A549 (cell line): ENCODE measurements at regions not wholly inside any gene's neighbourhood (a gene's known extent, or its start where the extent isn't known, plus 50 kb on each side); places are given as distances from the start of the nearest gene placed in this dataset.
A peak's percentile ranks its signal among the peaks of the same experiment; 100 is the strongest.

ENCODE experiments used
- ATAC-seq, 2 experiments: fragments of 200-7000 bp in 1 of 2; fragments of >200 bp in 1 of 2; cut with Nextera tagmentation in 1 of 2; cut with Tn5 transposase in 1 of 2; 3 replicates each; pipeline versions ENCODE4 v1.8.0 to v1.9.1; 2018 to 2020; ENCODE audit warnings: mild to moderate bottlenecking in 1 of 2, moderate library complexity in 1 of 2
- CTCF ChIA-PET: fragments of 300-600 bp; sonication (Branson Sonifier 250); formaldehyde crosslinking; extraction: SDS; loops from one replicate; lab custom pipeline; 2021; ENCODE audit warnings: antibody characterized with exemption, inconsistent platforms; lab: Yijun Ruan, JAX
- POLR2A ChIA-PET: fragments of 350-600 bp; formaldehyde crosslinking; extraction: SDS; loops from one replicate; lab custom pipeline; 2021; ENCODE audit warnings: antibody characterized with exemption, inconsistent platforms; lab: Yijun Ruan, JAX
- DNase-seq, 2 experiments: peaks; one replicate each; pipeline versions ENCODE4 v3.0.0 to v3.0.0-alpha.2; 2011 to 2016; ENCODE audit warnings: low read depth in 1 of 2, low spot score in 1 of 2
- FAIRE-seq: peaks from 2 replicates; lab custom pipeline; 2011; peaks lifted over from hg19 to GRCh38; lab: Jason Lieb, UNC
- H3K27ac ChIP-seq, 2 experiments: fragments of >200 bp; sonication (Bioruptor Twin); formaldehyde crosslinking; 3 replicates each; pipeline ENCODE4 v1.5.1; 2016 to 2017
- H3K4me1 ChIP-seq: fragments of >200 bp; sonication (Bioruptor Twin); formaldehyde crosslinking; 3 replicates; pipeline ENCODE4 v1.6.1; 2016
- H3K4me2 ChIP-seq: fragments of >200 bp; sonication (Bioruptor Twin); formaldehyde crosslinking; 3 replicates; pipeline ENCODE4 v1.6.1; 2016
- H3K4me3 ChIP-seq: fragments of >200 bp; sonication (Bioruptor Twin); formaldehyde crosslinking; 3 replicates; pipeline ENCODE4 v1.5.1; 2016
- H3K9me3 ChIP-seq: fragments of >200 bp; sonication (Bioruptor Twin); formaldehyde crosslinking; 3 replicates; pipeline ENCODE4 v1.6.1; 2016
- CEBPB ChIP-seq, 2 experiments: fragments of >200 bp in 1 of 2; sonication (Bioruptor Twin) in 1 of 2; formaldehyde crosslinking in 1 of 2; IDR thresholded peaks; 2 replicates each; pipeline ENCODE4 v1.6.1; 2012 to 2016
- CHD2 ChIP-seq: fragments of 150-350 bp; IDR thresholded peaks from 2 replicates; pipeline ENCODE4 v1.6.1; 2014; ENCODE audit warnings: low read length; ENCODE audit not compliant: partially characterized antibody
- EHF ChIP-seq: fragments of 250-450 bp; sonication (Bioruptor Pico); IDR thresholded peaks from 2 replicates; pipeline ENCODE4 v1.5.0; 2020; ENCODE audit warnings: mild to moderate bottlenecking
- FOSB ChIP-seq: fragments of 250-450 bp; sonication (Bioruptor Pico); IDR thresholded peaks from 2 replicates; pipeline ENCODE4 v1.5.0; 2020; ENCODE audit warnings: mild to moderate bottlenecking, moderate library complexity
- FOSL2 ChIP-seq, 2 experiments: fragments of 450-650 bp in 1 of 2; fragments of >200 bp in 1 of 2; sonication (Bioruptor Twin) in 1 of 2; formaldehyde crosslinking; IDR thresholded peaks; 2 replicates each; pipeline versions ENCODE4 v1.5.0 to v1.6.1; 2016 to 2020; ENCODE audit warnings: mild to moderate bottlenecking in 1 of 2, moderate library complexity in 1 of 2
- HOXB5 ChIP-seq: fragments of 250-450 bp; sonication (Bioruptor Pico); IDR thresholded peaks from 2 replicates; pipeline ENCODE4 v1.5.0; 2020; ENCODE audit warnings: mild to moderate bottlenecking, moderate library complexity
- JUN ChIP-seq, 2 experiments: fragments of >200 bp; sonication (Bioruptor Twin); formaldehyde crosslinking; IDR thresholded peaks; 2 replicates in 1 of 2; 3 replicates in 1 of 2; pipeline ENCODE4 v1.6.1; 2016 to 2017
- KDM1A ChIP-seq: fragments of 200-600 bp; sonication (generic); IDR thresholded peaks from 2 replicates; pipeline ENCODE4 v1.6.1; 2016; ENCODE audit warnings: low read depth, mild to moderate bottlenecking
- MAFK ChIP-seq: fragments of 450-650 bp; IDR thresholded peaks from 2 replicates; pipeline ENCODE4 v1.6.1; 2014; ENCODE audit not compliant: partially characterized antibody
- MYC ChIP-seq: IDR thresholded peaks from 2 replicates; pipeline ENCODE4 v1.6.1; 2012; ENCODE audit warnings: mild to moderate bottlenecking, inconsistent platforms, low read length, improper control_type of control experiment, borderline replicate concordance
- NFE2L2 ChIP-seq: fragments of 150-350 bp; conservative IDR thresholded peaks from 2 replicates; pipeline ENCODE4 v1.6.1; 2014; ENCODE audit warnings: low read length
- NR3C1 ChIP-seq: fragments of >200 bp; sonication (Bioruptor Twin); formaldehyde crosslinking; IDR thresholded peaks from 3 replicates; pipeline ENCODE4 v1.6.1; 2017
- POLR2AphosphoS2 ChIP-seq: conservative IDR thresholded peaks from 2 replicates; pipeline ENCODE4 v1.6.1; 2012; ENCODE audit warnings: low read length, improper control_type of control experiment, inconsistent platforms
- RCOR1 ChIP-seq: fragments of 150-350 bp; IDR thresholded peaks from 2 replicates; pipeline ENCODE4 v1.6.1; 2014; ENCODE audit warnings: antibody characterized with exemption, low read length, low read depth
- SMC3 ChIP-seq: fragments of >200 bp; sonication (Bioruptor Twin); formaldehyde crosslinking; IDR thresholded peaks from 3 replicates; pipeline ENCODE4 v1.6.1; 2018; ENCODE audit warnings: inconsistent platforms
- ZC3H11A ChIP-seq: fragments of 450-650 bp; IDR thresholded peaks from 2 replicates; pipeline ENCODE4 v1.6.1; 2014; ENCODE audit warnings: antibody characterized with exemption, mild to moderate bottlenecking
- ZFP36 ChIP-seq: fragments of 450-650 bp; IDR thresholded peaks from 2 replicates; pipeline ENCODE4 v1.6.1; 2014; ENCODE audit warnings: borderline replicate concordance; ENCODE audit not compliant: partially characterized antibody
- ZSCAN20 ChIP-seq: fragments of 250-450 bp; sonication (Bioruptor Pico); IDR thresholded peaks from 2 replicates; pipeline ENCODE4 v1.8.0; 2022; ENCODE audit warnings: mild to moderate bottlenecking, moderate library complexity
- WGBS: methylation state at CpG from one replicate; pipeline ENCODE4 v1.1.6; 2017; ENCODE audit errors: missing lambda C conversion rate; 5-methylcytosine and 5-hydroxymethylcytosine counted together
- TF ChIP-seq, protein P1 (sequence below): IDR thresholded peaks from 2 replicates; pipeline ENCODE4 v1.6.1; 2012; ENCODE audit warnings: low read depth, borderline replicate concordance
- TF ChIP-seq, protein P2 (sequence below): IDR thresholded peaks from 2 replicates; pipeline ENCODE4 v1.6.1; 2012

DNA sequence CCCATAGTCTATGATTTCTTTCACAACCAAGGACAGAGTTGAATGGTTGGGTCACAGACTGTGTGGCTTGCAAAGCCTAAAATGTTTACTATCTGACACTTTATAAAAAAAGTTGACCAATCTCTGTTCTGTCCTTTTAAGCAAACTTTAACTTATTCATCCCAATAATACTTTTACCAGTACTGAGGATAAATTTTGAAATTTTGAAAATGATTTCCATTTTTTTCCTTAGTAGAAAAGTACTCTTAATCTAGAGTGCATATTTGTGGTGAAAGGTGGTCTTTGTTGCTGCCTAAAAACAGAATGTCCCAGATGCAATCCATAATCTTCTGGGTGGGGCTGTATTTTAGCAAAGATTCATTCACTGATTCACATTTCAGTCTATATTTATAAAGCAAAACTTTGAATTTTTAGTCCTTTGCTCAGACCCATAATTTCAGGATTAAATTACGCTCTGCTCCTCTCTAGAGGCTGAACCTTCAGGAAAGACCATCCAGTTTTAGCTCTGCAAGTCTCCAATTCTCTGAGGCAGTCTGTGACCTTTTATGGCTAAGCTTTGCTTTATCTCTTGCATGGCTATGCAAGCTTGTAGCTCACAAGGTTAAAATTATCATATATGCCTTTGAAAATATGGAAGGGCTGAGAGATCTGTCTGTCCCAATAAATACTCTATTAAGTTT is 573.5 kb downstream of the COL12A1 start (continued):
- TF ChIP-seq, protein P1, sequence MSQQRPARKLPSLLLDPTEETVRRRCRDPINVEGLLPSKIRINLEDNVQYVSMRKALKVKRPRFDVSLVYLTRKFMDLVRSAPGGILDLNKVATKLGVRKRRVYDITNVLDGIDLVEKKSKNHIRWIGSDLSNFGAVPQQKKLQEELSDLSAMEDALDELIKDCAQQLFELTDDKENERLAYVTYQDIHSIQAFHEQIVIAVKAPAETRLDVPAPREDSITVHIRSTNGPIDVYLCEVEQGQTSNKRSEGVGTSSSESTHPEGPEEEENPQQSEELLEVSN, result no peak
- TF ChIP-seq, all 56 proteins: peak for 0

DNA sequence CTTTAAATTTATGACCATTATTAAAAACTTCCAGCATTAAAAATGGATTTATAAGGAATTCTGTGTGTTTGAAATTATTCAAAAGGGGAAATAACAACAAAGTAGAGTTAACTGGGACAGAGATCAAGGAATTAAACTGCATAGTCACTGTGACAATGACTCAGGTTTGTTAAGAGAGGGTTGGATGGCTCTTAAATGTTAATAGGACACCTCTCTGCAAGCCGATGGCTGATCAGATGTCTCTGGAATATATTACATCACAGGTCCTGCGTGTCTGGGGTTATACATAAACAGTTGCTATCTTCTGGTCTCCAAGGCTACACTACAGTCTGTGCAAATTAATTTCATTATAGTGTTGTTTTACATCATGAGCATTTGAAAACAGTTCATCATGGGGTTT is 574.3 kb downstream of the COL12A1 start:
- TF ChIP-seq POLR2AphosphoS2 (no peak), NFE2L2 (peak; percentile 57), KDM1A (no peak), SMC3 (no peak), EHF (CRISPR knock-in tag) (no peak), HOXB5 (no peak), ZFP36 (no peak), NR3C1 (no peak), ZC3H11A (no peak), RCOR1 (no peak), FOSB (no peak), MAFK (peak; percentile 51)
- TF ChIP-seq, all 56 proteins: peak for 2
- H3K9me3 ChIP-seq, result no peaks in the 10 kb centered on the region
- FAIRE-seq (no peak), DNase-seq (peak in 1 of 2 experiments; percentile 43), ATAC-seq (peak; percentile 33 to 34; a peak in 1 of 6 replicates)
- no peak overlapping the region for H3K4me3 ChIP-seq
- WGBS, result 31% methylated on average over 2 of the region's 2 CpGs
- H3K4me2 ChIP-seq, result 0 out of 3 replicates have a peak overlapping the region, but pooled peaks have one; percentile 0
- H3K4me1 ChIP-seq, result peaks cover 6% of the 10 kb centered on the region; the same call in 1 of the 3 replicates
- peak overlapping the region in 1 of 2 experiments; percentile 60; a peak in 2 of 6 replicates for H3K27ac ChIP-seq
- ChIA-PET POLR2A (no interaction called here), CTCF (no interaction called here)

DNA sequence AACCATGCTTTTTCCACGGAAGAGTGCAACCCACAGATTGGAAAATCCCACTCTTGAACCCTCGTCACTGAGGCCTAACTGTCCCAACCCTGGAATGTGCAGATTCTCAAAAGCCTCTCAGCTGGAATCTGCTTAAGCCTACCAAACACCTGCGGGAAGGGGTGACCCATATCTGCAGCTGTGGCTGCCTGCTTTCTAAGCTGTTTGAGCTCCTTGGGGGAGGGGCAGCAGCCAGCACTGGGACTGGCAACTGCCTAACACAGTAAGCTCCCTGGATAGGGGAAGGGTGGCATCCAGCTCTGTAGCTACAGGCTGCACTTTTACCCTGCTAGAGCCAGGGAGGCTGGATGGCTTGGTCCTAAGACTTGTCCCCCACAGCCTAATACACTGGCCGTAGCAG is 579.6 kb downstream of the COL12A1 start:
- H3K4me2 ChIP-seq, result no peak overlapping the region
- no peak overlapping the region for H3K27ac ChIP-seq
- WGBS, result 54% methylated on average over 2 of the region's 4 CpGs
- CTCF ChIA-PET, result no interaction called here
- TF ChIP-seq NR3C1 (no peak), ZSCAN20 (CRISPR knock-in tag) (no peak), MYC (no peak), JUN (IDR thresholded peaks at IDR 0.05) (no peak)
- no peak overlapping the region for H3K4me3 ChIP-seq
- ATAC-seq (no peak), FAIRE-seq (no peak), DNase-seq (no peak)
- H3K4me1 ChIP-seq, result no peaks in the 10 kb centered on the region
- POLR2A ChIA-PET, result no interaction called here
- H3K9me3 ChIP-seq, result peaks cover 4% of the 10 kb centered on the region; the same call in 1 of the 3 replicates

DNA sequence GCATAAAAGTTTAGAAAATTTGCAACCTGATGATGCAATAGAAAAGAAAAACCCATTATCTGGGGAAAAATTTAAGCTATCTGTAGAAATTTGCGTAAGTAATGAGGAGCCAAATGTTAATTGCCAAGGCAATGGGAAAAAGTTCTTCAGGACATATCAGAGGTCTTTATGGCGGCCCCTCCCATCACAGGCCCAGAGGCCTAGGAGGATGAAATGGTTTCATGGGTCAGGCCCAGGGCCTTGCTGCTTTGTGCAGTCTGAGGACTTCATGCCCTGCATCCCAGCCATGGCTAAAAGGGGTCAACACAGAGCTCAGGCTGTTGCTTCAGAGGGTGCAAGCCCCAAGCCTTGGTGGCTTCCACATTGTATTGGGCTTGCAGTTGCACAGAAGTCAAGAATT is 582.8 kb downstream of the COL12A1 start:
- TF ChIP-seq, protein P2, sequence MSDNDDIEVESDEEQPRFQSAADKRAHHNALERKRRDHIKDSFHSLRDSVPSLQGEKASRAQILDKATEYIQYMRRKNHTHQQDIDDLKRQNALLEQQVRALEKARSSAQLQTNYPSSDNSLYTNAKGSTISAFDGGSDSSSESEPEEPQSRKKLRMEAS, result no peak
- TF ChIP-seq ZC3H11A (no peak), CHD2 (no peak), ZFP36 (peak; percentile 86)
- POLR2A ChIA-PET, result no interaction called here
- Histone ChIP-seq H3K4me2 (no peak overlapping the region), H3K4me1 (no peaks in the 10 kb centered on the region), H3K4me3 (no peak overlapping the region), H3K9me3 (peaks cover 4% of the 10 kb centered on the region; the same call in 1 of the 3 replicates), H3K27ac (no peak overlapping the region)
- ATAC-seq (no peak), DNase-seq (no peak), FAIRE-seq (no peak)
- WGBS, result 60% methylated on average over 2 of the region's 2 CpGs
- CTCF ChIA-PET, result no interaction called here

DNA sequence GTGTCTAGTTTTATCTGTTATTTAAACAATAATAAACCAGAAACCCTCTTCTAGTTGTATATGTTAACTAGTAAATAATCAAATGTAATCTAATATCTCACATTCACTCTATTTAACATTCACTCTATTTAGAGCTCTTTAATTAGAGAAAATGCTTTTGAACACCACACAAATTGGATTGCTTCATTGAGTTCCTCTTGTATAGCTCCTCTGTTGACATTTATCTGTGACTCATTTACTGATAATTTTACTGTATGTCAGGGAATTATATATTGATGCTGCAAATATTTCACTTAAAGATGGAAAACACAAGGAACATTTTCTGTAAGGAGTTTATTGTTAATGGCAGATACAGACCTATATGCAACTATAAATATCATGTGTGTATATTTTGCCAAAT is 594.6 kb downstream of the COL12A1 start:
- Histone ChIP-seq H3K4me1 (peaks cover 44% of the 10 kb centered on the region), H3K4me2 (peak overlapping the region; percentile 47; the same call in 2 of the 3 replicates), H3K4me3 (no peak overlapping the region), H3K9me3 (no peaks in the 10 kb centered on the region), H3K27ac (no peak overlapping the region)
- TF ChIP-seq FOSL2 (IDR thresholded peaks at IDR 0.05) (no peak), FOSL2 (CRISPR knock-in tag; IDR thresholded peaks at IDR 0.05) (0 out of 2 replicates have a peak, but pooled peaks have one; percentile 18), CEBPB (IDR thresholded peaks at IDR 0.05) (no peak)
- no peak for DNase-seq
- ChIA-PET CTCF (interaction anchor here (0.6 kb wide), 1 partner anchor 309 kb away, joined by 3 read pairs; no protein-coding TSS in a partner anchor), POLR2A (no interaction called here)
- ATAC-seq, result no peak
- FAIRE-seq, result no peak
